ENCODE measurements at regions not wholly inside any gene's neighbourhood (a gene's known extent, or its start where the extent isn't known, plus 50 kb on each side); places are given as distances from the start of the nearest gene placed in this dataset.

DNA sequence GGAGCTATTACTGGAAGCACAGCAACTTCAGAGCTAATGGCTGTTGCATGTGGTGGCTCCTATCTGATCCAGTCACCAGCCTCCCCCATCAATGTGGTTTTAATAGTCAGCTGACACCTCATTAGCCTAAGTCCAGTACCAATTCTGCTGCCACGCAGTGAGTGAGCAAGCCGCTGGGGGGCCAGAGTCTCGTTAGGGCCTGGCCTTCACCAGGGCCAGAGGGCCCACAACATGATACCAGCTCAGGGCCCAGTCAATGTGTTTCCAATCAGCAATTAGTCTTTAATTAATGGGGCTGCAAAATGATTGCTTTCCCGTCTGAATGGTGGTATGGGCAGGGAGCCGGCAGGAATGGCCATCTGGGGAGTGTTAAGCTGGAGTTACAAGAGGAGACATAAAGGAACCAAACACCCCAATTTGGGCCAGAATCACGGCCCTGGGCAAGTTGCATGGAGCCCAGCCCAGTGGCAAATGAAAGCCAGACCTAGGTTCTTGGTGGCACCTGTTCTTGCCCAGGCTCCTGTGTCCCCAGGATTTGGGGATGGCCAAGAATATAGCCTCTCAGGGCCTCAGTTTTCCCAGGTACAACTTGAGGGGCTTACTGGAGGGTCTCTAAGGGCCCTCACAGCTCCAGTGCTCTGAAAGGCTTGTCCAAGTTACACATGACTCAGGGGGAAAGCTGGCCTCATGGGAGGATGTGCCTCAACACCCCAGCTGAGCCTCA lies 119.2 kb downstream of the EFNB1 start:
- DNase-seq (ENCODE audit: low spot score) = peak; percentile 3

GRCh38 chrX:68945603-68946228 lies 116.9 kb downstream of the EFNB1 start:
- peak; percentile 29 for DNase-seq (ENCODE audit: low spot score)

- no peak for DNase-seq (ENCODE audit: low spot score)
Measured at GRCh38 chrX:68945081-68945602, 116.3 kb downstream of the EFNB1 start.

DNA sequence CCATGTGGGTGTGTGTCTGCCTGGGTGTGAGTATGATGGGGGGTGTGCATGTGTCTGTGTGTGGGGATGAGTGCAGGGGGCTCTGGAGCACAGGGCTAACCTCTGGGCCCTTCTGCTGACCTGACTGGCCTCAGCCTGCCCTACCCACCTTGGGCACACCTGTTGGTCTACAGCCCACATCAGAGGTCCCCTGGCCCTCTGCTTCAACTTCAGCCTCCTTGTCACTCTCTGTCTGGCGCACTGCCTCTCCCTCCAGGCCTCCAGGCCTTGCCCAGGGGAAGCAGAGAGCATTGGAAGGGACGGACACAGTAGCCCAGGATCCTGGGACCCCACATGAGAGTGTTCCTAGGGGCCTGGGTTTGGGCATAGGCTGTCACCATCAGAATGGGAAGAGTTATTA lies 115.4 kb downstream of the EFNB1 start:
- DNase-seq (ENCODE audit: low spot score) = peak; percentile 1

DNA sequence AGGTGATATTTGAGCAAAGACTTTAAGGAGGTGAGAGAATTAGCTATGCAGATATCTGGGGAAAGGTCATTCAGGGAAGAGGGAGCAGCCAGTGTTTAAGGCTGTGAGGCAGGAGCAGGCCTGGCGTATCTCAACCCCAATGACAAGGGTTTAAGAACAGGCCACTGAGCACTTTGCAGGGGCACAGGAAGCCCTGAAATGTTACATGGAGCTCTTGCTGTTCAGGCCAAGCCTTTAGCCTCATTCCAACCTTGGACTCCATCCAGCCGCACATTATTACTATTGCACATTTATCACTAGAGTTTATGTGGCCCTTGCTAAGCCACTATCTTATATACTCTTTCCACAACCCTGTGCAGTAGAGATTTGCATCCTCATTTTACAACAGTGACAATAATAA lies 114.0 kb downstream of the EFNB1 start:
- no peak for DNase-seq (ENCODE audit: low spot score)

GRCh38 chrX:68942104-68942503 lies 113.3 kb downstream of the EFNB1 start:
- peak; percentile 2 for DNase-seq (ENCODE audit: low spot score)

DNA sequence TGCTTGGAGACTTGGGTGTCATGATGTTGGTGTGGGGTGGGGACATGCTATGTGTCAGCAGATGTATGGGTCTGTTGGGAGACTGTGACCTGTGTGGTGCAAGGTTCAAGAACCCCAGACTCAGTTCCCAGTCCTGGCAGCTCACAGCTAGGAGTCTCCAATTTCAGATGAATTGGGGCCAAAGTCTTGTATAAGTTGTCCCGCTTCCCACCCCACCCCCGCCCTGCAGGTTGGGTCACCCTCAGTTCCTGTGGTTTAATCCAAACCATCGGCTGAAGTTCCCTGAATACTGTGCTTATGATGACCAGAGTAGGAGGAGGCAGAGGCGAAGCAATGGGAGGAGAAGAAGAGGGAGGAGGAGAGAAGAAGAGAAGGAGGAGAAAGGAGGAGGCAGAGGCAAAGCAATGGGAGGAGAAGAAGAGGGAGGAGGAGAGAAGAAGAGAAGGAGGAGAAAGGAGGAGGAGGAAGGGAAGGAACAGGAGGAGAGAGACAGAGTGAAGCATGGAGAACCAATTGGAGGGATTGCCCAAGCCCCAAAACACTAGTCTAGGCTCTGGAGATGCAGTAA lies 112.6 kb downstream of the EFNB1 start:
- DNase-seq (ENCODE audit: low spot score) = peak; percentile 11

- DNase-seq (ENCODE audit: low spot score) = peak; percentile 2
Measured at GRCh38 chrX:68940601-68941000, 111.8 kb downstream of the EFNB1 start.

DNA sequence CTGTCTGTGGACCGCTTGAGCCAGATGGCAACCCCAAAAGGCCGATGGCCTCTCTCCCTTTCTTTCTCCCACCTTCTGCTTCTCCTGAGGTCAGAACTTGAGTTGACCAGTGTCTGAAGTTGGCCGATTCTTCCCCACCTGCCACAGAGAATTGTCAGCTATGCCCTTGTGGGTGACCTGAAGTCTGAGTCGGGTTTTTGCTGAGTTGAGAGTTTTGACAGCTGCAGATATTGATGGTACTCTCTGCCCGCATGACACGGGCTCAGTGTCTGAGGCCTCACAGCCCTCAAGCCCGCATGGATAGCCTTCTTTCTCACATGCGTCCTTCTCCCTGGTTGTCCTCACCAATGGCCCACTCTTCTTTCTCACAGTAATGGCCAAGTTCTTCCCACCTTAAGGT lies 111.0 kb downstream of the EFNB1 start:
- DNase-seq (ENCODE audit: low spot score) = no peak

- no peak for DNase-seq (ENCODE audit: low spot score)
Measured at GRCh38 chrX:68938244-68939004, 109.6 kb downstream of the EFNB1 start.

DNA sequence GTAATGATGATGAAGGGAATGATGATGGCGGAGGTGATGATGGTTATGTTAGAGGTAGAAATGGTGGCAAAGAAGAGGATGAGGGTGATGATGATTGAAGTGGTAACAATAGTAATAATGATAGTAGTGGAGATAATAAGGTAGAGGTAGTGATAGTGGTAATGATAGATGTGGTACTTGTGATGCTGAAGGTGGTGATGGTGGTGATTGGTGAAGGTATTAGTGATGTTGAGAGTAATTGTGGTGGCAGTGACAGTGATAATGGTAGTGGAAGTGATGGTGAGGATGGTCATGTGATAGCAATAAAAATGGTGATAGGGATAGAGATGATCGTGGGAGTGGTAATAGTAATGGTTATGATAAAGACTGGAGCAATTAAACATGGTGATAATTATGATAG lies 108.8 kb downstream of the EFNB1 start:
- no peak for DNase-seq (ENCODE audit: low spot score)

DNA sequence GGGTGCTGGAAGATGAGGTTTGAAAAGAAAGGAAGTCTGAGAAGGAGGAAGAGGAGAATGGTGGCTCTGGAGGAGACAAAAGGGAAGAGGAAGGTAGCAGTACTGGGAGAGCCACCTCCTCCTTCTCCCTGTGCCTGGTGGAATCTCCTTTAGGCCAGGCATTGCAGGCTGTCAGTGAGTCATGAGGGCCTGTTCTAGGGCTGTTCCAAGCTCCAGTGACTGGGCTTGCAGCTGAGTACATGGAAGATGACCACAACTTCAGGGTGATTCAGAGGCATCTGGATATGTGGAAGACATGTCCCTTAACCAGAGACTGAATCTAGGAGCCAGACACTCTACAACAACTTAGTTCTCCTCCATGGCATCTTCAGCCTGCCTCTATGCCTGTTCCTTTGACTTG lies 107.8 kb downstream of the EFNB1 start:
- peak; percentile 66 for DNase-seq (ENCODE audit: low spot score)

- no peak for DNase-seq (ENCODE audit: low spot score)
Measured at GRCh38 chrX:68936126-68936525, 107.3 kb downstream of the EFNB1 start.

DNA sequence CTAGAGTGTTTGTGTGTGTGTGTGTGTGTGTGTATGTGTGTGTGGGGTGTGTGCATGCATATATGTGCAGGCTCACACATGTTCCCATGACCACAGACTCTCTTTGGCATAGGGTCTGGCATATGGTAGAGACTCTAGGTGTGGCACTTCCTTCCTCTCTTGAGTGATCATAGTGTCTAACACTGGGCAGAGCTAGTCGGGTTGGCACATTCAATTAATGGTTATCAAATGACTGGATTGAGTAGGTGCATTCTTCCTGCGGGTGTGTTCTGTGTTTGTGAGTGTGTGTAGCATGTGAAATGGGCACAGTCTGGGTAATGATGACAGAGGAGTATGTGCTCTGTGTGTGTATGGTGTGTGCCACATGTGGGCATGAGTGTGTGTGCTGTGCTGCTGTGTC lies 106.5 kb downstream of the EFNB1 start:
- no peak for DNase-seq (ENCODE audit: low spot score)

GRCh38 chrX:68934922-68935321 lies 106.1 kb downstream of the EFNB1 start:
- no peak for DNase-seq (ENCODE audit: low spot score)

DNA sequence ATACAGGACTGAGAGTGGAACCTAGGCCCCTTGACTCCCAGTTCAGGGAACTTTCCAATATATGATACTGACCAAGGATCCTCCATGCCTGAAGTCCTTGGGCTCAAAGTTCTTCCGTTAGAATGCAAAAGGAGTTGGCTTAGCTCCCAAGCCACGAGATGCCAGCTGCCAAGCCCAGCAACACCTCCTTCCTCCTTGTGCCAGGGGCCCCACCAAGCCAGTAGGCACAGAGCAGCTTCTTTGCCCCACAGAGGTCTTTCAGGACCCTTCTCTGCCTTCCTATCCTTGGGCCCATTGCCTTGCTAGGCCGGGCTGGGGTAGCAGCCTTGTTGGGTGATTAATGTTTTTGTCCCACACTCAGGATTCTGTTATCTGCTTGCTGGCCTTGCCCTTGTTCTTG lies 105.6 kb downstream of the EFNB1 start:
- no peak for DNase-seq (ENCODE audit: low spot score)

DNA sequence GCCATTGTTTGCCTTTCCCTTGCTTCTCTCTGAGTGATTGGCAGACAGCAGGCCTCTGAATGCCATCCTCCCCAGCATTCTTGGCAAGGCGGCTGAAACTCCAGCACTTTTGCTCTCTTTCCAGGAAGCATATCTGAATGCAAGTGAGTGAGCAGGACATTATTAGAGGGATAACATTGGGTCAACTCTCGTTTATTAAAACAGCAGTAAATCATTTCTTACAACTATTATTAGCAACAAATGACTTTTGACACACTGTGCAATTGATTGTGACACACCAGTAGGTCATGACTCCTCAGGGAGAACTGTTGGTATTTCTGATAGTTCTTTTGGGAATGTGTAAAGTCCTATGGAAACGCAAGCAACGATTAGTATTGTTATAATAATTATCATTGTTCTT lies 103.8 kb downstream of the EFNB1 start:
- no peak for DNase-seq (ENCODE audit: low spot score)

GRCh38 chrX:68931345-68931744 lies 102.5 kb downstream of the EFNB1 start:
- no peak for DNase-seq (ENCODE audit: low spot score)

GRCh38 chrX:68930542-68931317 lies 101.9 kb downstream of the EFNB1 start:
- no peak for DNase-seq (ENCODE audit: low spot score)

DNA sequence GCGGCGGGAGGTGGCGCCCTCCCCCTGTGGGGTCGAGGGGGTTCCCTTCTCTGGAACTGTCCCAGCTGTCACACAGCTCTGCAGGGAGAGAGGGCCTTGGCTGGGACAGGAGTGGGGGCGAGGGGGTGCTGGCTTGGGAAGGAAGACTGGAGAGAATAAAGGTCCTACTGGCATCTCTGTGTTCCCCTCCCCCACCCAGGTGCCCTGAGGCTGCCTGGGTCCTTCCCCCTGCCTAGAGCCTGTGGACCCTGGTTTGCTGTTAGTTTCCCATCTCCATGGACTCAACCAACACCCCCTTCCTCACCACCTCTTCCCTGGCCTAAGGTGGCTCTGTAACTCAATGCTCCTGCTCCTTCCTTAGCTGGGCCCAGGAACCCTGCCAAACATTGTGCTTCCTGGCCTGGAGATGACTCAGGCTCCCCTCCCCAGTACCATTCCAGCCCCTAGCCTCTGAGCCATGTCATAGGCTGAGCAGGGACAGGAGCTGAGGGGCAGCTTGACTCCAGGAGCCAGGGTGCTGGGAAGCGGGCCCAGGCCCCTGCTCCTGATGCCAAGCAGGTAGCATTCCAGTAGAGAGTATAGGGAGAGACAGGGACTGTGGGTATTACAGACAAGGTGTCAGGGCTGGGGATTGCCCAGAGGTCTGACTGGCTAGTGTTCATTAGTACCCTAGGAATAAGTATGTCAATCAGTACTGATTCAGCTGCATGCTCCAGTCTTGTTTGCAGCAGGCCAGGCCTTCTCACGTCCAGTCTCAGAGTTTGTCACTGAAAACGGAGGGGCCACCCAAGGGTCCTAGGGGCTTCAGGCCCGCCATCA lies 100.7 kb downstream of the EFNB1 start:
- peak; percentile 68 for DNase-seq (ENCODE audit: low spot score)

GRCh38 chrX:68928401-68928800 lies 99.6 kb downstream of the EFNB1 start:
- DNase-seq (ENCODE audit: low spot score) = no peak
